Body of pancreas (tissue), 4 donors: ENCODE measurements at regions not wholly inside any gene's neighbourhood (a gene's known extent, or its start where the extent isn't known, plus 50 kb on each side); places are given as distances from the start of the nearest gene placed in this dataset.

Experiments used
- POLR2A ChIP-seq, 3 donors: fragments of 450-650 bp; IDR thresholded peaks; one replicate each; pipeline ENCODE4 v1.6.1; 2016; ENCODE audit warnings: antibody characterized with exemption in 3 of 3, mild to moderate bottlenecking in 2 of 3
- TF ChIP-seq, protein P1 (sequence below), 7 experiments: fragments of 450-650 bp in 4 of 7; fragments of 200-600 bp in 3 of 7; sonication (generic) in 3 of 7; IDR thresholded peaks; one replicate each; pipeline ENCODE4 v1.5.1; 2016 to 2019; ENCODE audit warnings: antibody characterized with exemption in 7 of 7

DNA sequence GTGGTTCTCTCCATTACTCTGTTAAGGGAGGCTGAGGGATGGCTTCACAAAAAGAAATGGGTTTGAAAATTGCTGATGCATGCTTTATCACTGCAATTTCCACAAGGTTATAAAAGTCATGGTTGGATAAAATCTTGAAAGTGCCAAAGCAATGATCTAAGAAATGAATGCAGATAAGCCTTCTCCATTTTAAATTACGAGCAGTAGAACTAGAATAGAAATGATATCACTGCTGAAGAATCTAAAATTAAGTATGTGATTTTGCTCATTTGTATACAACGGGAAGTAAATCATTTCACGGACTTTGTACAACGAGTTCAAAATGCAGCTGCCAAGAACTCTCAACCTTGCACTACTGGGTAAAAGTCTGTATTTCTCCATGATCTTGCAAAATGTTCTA, 299.0 kb downstream of the PRELID2 start:
- TF ChIP-seq, protein P1, sequence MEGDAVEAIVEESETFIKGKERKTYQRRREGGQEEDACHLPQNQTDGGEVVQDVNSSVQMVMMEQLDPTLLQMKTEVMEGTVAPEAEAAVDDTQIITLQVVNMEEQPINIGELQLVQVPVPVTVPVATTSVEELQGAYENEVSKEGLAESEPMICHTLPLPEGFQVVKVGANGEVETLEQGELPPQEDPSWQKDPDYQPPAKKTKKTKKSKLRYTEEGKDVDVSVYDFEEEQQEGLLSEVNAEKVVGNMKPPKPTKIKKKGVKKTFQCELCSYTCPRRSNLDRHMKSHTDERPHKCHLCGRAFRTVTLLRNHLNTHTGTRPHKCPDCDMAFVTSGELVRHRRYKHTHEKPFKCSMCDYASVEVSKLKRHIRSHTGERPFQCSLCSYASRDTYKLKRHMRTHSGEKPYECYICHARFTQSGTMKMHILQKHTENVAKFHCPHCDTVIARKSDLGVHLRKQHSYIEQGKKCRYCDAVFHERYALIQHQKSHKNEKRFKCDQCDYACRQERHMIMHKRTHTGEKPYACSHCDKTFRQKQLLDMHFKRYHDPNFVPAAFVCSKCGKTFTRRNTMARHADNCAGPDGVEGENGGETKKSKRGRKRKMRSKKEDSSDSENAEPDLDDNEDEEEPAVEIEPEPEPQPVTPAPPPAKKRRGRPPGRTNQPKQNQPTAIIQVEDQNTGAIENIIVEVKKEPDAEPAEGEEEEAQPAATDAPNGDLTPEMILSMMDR (IDR thresholded peaks at IDR 0.05) = no peak
- TF ChIP-seq POLR2A (IDR thresholded peaks at IDR 0.05) = no peak
